ENCODE measurements at regions not wholly inside any gene's neighbourhood (a gene's known extent, or its start where the extent isn't known, plus 50 kb on each side); places are given as distances from the start of the nearest gene placed in this dataset.
"Not testable (repeated sequence)": the region's sequence is repeated elsewhere in the genome, so short reads cannot be mapped to it uniquely, and the experiment has no call there.

DNA sequence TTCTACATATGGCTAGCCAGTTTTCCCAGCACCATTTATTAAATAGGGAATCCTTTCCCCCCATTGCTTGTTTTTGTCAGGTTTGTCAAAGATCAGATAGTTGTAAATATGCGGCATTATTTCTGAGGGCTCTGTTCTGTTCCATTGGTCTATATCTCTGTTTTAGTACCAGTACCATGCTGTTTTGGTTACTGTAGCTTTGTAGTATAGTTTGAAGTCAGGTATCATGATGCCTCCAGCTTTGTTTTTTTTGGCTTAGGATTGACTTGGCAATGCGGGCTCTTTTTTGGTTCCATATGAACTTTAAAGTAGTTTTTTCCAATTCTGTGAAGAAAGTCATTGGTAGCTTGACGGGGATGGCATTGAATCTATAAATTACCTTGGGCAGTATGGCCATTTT, 60.0 kb upstream of the GPC3 start:
- H3K4me1 ChIP-seq (ENCODE audit: insufficient read depth, low read length); H3K9me3 ChIP-seq (ENCODE audit: control insufficient read depth, insufficient read depth, low read length); H3K36me3 ChIP-seq (ENCODE audit: insufficient read depth, low read length); H3K9ac ChIP-seq (ENCODE audit: low read depth, low read length): not testable (repeated sequence)

DNA sequence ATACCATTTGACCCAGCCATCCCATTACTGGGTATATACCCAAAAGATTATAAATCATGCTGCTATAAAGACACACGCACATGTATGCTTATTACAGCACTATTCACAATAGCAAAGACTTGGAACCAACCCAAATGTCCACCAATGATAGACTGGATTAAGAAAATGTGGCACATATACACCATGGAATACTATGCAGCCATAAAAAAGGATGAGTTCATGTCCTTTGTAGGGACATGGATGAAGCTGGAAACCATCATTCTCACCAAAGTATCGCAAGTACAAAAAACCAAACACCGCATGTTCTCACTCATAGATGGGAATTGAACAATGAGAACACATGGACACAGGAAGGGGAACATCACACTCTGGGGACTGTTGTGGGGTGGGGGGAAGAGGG, 81.7 kb upstream of the GPC3 start:
- not testable (repeated sequence) for H3K9ac ChIP-seq (ENCODE audit: low read depth, low read length); H3K4me1 ChIP-seq (ENCODE audit: insufficient read depth, low read length); H3K36me3 ChIP-seq (ENCODE audit: insufficient read depth, low read length); H3K9me3 ChIP-seq (ENCODE audit: control insufficient read depth, insufficient read depth, low read length)

DNA sequence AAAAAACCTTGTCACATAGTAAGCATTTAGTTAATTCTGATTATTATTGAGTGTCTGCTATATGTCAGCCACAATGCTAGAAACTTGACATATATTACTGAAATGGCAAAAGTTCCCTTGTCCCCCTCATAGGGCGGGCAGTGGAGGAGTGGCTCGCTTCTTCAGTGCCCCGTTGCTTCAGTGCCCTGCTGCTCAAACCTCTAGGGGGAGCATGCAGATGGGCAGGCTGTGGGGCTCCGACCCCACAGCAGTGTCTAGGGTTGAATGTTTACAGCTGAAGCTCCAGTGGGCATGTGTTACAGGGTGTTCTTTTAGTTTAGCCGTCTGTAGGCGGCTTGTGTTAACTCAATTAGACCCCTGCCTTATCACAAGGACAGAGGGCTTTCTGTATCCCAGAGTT, 86.5 kb upstream of the GPC3 start:
- not testable (repeated sequence) for H3K36me3 ChIP-seq (ENCODE audit: insufficient read depth, low read length); H3K9ac ChIP-seq (ENCODE audit: low read depth, low read length); H3K9me3 ChIP-seq (ENCODE audit: control insufficient read depth, insufficient read depth, low read length); H3K4me1 ChIP-seq (ENCODE audit: insufficient read depth, low read length)

DNA sequence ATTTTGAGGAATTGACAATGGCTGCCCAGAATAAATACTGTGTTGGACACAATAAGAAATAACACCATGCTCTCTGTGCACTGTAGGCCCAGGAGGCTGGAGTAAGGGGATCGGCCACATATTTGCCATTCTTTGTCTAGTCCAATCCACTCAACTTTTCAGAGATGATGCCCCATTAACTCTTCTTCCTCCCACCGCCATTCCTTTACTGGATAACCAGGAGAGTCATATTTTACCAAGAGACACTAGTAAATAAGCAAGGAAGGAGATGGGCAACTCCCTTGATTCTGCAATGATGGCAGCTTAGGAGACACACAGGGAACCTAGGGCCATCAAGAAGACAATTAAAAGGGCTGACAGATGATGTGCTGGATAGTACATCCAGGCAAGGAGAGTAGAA, 87.9 kb upstream of the GPC3 start:
- Histone ChIP-seq H3K9me3 (ENCODE audit: control insufficient read depth, insufficient read depth, low read length) (no peaks in the 10 kb centered on the region), H3K9ac (ENCODE audit: low read depth, low read length) (no peak overlapping the region), H3K4me1 (ENCODE audit: insufficient read depth, low read length) (no peaks in the 10 kb centered on the region), H3K36me3 (ENCODE audit: insufficient read depth, low read length) (no peaks in the 10 kb centered on the region)

DNA sequence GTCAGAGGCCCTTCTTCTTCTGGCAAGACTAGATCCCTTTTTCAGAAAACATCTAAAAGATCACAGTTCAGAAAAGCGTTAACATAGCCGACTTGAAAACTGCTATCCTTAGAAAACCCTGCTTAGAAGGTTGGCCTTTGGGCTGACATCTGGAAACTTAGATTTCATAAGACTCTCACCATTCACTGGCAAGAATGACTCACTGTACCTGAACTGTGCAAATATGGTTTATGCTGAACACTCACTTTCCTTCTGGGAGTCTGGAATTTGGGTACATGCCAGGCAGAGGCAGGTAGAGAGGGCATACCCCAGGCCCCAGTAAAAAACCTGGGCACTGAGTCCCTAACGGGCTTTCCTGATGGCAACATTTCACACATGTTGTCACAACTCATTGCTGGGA, 88.8 kb upstream of the GPC3 start:
- Histone ChIP-seq H3K9ac (ENCODE audit: low read depth, low read length) (no peak overlapping the region), H3K4me1 (ENCODE audit: insufficient read depth, low read length) (no peaks in the 10 kb centered on the region), H3K36me3 (ENCODE audit: insufficient read depth, low read length) (no peaks in the 10 kb centered on the region), H3K9me3 (ENCODE audit: control insufficient read depth, insufficient read depth, low read length) (no peaks in the 10 kb centered on the region)

DNA sequence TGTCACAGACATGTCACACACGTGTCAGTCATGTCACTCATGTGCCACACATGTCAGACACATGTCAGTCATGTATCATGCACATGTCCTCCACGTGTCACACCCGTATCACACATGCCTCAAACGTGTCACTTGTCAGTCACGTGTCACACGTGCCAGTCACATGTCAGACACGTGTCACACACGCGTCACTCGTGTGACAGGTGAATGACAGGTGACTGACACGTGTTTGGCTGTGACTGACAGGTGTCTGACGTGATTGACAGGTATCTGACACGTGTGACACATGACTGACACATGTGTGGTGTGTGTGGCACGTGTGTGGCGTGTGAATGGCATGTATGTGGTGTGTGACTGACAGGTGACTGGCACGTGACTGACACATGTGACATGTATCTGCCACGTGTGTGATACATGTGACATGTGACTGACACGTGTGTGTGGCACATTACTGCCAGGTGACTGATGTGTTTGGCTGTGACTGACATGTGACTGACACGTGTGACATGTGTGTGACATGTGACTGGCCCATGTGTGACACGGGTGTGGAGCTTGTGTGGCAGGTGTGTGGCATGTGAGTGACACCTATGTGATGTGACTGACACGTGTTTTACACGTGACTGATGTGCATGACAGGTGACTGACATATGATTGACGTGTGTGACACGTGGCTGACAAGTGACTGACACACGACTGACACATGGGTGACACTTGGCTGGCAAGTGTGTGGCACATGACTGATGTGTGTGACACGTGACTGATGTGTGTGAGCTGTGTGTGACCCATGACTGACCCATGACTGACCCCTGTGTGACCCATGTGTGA, 90.7 kb upstream of the GPC3 start:
- Histone ChIP-seq H3K9ac (ENCODE audit: low read depth, low read length) (no peak overlapping the region), H3K36me3 (ENCODE audit: insufficient read depth, low read length) (no peaks in the 10 kb centered on the region), H3K4me1 (ENCODE audit: insufficient read depth, low read length) (no peaks in the 10 kb centered on the region), H3K9me3 (ENCODE audit: control insufficient read depth, insufficient read depth, low read length) (peaks cover 4% of the 10 kb centered on the region; the same call in 1 of the 2 replicates)

DNA sequence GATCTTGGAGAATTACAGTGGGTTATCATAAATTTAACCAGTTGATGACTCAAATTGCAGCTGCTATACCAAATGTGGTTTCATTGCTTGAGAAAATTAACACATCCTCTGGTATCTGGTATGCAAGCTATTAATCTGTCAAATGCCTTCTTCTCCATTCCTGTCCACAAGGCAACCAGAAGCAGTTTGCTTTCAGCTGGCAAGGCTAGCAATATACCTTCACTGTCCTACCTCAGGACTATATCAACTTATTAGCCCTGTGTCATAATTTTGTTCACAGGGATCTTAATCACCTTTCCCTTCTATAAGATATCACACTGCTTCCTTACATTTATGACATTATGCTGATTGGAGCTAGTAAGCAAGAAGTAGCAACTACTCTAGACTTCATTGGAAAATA, 110.0 kb upstream of the GPC3 start:
- H3K9me3 ChIP-seq (ENCODE audit: control insufficient read depth, insufficient read depth, low read length), result no peaks in the 10 kb centered on the region; the same call in 1 of the 2 replicates
- no peaks in the 10 kb centered on the region for H3K4me1 ChIP-seq (ENCODE audit: insufficient read depth, low read length)

DNA sequence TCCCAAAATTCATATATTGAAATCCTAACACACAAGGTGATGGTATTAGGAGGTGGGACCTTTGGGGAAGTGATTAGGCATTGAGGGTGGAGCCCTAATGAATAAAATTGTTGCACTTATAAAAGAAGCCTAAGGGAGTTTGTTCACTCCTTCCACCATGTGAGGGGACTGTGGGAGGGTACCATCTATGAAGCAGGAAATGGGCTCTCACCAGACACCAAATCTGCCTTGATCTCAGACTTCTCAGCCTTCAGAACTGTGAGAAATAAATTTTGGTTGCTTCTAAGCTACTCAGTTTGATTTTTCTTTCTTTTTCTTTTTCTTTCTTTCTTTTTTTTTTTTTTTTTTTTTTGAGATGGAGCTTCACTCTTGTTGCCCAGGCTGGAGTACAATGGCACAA, 116.2 kb upstream of the GPC3 start:
- Histone ChIP-seq H3K36me3 (ENCODE audit: insufficient read depth, low read length) (no peaks in the 10 kb centered on the region), H3K9ac (ENCODE audit: low read depth, low read length) (no peak overlapping the region), H3K4me1 (ENCODE audit: insufficient read depth, low read length) (no peaks in the 10 kb centered on the region), H3K9me3 (ENCODE audit: control insufficient read depth, insufficient read depth, low read length) (no peaks in the 10 kb centered on the region; the same call in 1 of the 2 replicates)

More for the DNA sequence above, 110.0 kb upstream of the GPC3 start:
- Histone ChIP-seq H3K36me3 (ENCODE audit: insufficient read depth, low read length) (no peaks in the 10 kb centered on the region), H3K9ac (ENCODE audit: low read depth, low read length) (no peak overlapping the region)

DNA sequence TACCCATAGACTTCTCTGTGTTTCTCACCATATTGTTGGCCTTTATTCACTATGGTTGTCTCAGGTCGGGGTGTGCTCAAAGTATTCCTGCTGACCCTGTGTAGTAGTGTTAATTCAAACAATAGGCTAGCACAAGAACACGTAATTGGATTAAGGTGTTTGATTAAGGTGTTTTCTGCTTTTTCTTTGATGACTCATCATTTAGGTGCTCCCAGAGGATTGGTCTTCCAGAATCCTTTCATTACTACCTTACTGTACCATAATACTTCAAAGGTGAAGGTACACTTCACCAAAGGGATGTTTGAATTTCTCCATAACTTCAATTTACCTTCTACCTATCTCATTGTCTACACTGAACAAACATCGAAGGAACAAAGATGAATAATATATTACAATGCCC, 121.7 kb upstream of the CCDC160 start:
- no peaks in the 10 kb centered on the region for H3K4me1 ChIP-seq (ENCODE audit: insufficient read depth, low read length)
- no peak overlapping the region for H3K9ac ChIP-seq (ENCODE audit: low read depth, low read length)
- H3K36me3 ChIP-seq (ENCODE audit: insufficient read depth, low read length), result no peaks in the 10 kb centered on the region
- H3K9me3 ChIP-seq (ENCODE audit: control insufficient read depth, insufficient read depth, low read length), result no peaks in the 10 kb centered on the region

DNA sequence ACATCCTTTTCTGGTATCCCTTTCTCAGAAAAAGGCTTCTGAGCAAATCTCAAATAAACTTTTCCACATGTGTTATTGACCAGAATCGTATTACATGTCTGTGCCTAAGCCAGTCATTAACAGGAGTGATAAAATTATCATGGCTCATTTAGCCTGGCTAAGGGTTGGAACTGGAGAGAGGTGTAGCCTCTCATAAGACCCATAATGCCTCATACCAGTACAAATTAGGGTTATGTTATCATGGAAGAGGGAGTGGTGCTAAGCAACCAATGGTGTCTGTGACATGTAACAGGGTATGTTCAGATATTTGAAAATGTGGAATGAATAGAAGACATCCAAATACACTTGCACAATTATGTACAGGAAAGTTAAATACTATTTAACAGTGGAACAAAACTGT, 99.6 kb upstream of the CCDC160 start:
- Histone ChIP-seq H3K36me3 (ENCODE audit: insufficient read depth, low read length) (no peaks in the 10 kb centered on the region), H3K9me3 (ENCODE audit: control insufficient read depth, insufficient read depth, low read length) (no peaks in the 10 kb centered on the region), H3K4me1 (ENCODE audit: insufficient read depth, low read length) (no peaks in the 10 kb centered on the region), H3K9ac (ENCODE audit: low read depth, low read length) (no peak overlapping the region)

DNA sequence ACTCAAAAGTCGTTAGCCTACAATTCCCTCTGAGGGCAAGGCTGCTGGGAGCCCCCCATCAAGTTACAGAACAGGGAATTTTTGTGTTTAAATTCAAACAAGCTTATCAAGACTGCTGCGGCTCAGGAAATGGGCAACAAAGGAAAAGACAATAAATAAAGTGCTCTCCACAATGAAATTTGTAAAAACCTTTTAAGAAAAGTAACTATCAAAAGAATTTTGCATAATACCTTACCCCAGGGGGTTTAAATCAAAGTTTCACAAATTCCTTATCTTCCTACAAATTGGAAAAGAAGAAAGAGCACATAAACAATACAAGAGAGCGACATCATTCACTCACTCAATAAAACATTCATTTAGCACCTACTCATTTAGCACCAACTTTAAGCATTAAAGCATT, 97.9 kb upstream of the CCDC160 start:
- no peak overlapping the region for H3K9ac ChIP-seq (ENCODE audit: low read depth, low read length)
- no peaks in the 10 kb centered on the region for H3K36me3 ChIP-seq (ENCODE audit: insufficient read depth, low read length)
- no peaks in the 10 kb centered on the region for H3K9me3 ChIP-seq (ENCODE audit: control insufficient read depth, insufficient read depth, low read length)
- no peaks in the 10 kb centered on the region for H3K4me1 ChIP-seq (ENCODE audit: insufficient read depth, low read length)

DNA sequence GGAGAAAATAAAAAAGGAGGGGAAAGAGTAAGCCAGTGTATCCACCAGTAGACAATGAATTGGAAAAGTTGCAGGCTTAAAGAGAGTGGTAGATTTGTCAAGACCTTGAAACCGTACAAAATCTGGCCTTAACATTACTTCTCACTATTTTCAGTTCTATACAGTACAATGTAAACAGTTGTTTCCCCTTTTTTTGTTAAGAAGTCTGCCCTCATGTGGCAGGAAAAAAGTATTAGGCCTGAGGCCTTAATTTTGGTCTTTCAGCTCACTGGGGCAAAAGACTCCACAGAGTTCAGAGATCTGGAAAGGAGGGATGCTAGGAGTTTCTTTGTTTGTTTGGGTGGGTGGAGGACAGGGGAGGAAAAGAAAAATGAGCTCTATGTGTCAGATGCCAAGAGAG, 92.8 kb upstream of the CCDC160 start:
- no peaks in the 10 kb centered on the region for H3K4me1 ChIP-seq (ENCODE audit: insufficient read depth, low read length)
- no peaks in the 10 kb centered on the region for H3K36me3 ChIP-seq (ENCODE audit: insufficient read depth, low read length)
- H3K9me3 ChIP-seq (ENCODE audit: control insufficient read depth, insufficient read depth, low read length), result no peaks in the 10 kb centered on the region
- no peak overlapping the region for H3K9ac ChIP-seq (ENCODE audit: low read depth, low read length)

DNA sequence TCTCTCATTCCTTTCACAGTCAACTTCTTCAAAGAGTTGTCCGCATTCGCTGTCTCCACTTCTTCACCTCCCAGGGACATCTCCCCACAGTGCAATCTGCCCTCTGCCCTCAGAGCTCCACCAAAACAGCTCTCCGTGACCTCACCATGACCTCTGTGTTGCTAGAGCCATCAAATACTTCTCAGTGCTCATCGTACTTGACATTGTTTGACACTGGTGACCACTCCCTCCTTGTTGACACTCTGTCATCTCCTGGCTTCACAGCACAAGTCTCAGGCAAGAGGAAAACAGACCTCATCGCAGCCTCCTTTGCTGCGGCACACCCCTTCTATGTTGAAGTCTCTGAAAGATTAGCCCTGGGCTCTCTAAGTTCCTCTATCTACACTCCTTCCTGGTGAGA, 90.5 kb upstream of the CCDC160 start:
- Histone ChIP-seq H3K4me1 (ENCODE audit: insufficient read depth, low read length) (no peaks in the 10 kb centered on the region), H3K9me3 (ENCODE audit: control insufficient read depth, insufficient read depth, low read length) (no peaks in the 10 kb centered on the region), H3K36me3 (ENCODE audit: insufficient read depth, low read length) (no peaks in the 10 kb centered on the region), H3K9ac (ENCODE audit: low read depth, low read length) (no peak overlapping the region)

DNA sequence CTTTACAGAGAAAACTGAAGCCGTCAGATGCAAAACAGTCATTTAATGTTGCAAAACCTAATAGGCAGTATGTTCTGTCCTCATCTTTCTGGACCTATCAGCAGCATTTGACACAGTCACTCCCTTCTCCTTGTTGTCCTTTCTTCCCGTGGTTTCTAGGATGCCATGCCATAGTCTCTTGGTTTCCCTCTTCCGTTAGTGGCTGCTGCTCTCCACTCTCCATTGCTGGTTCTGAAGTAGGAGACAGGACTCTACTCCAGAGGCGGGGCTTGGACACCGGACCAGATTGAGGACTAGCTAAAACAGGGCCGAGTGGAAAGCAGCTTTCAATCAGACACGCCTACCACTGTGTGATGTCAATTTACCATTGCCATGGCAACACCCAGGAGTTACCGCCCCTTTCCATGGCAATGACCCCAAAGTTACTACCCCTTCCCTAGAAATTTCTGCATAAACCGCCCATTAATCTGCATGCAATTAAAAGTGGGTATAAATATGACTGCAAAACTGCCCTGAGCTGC, 88.8 kb upstream of the CCDC160 start:
- no peak overlapping the region for H3K9ac ChIP-seq (ENCODE audit: low read depth, low read length)
- no peaks in the 10 kb centered on the region for H3K9me3 ChIP-seq (ENCODE audit: control insufficient read depth, insufficient read depth, low read length)

DNA sequence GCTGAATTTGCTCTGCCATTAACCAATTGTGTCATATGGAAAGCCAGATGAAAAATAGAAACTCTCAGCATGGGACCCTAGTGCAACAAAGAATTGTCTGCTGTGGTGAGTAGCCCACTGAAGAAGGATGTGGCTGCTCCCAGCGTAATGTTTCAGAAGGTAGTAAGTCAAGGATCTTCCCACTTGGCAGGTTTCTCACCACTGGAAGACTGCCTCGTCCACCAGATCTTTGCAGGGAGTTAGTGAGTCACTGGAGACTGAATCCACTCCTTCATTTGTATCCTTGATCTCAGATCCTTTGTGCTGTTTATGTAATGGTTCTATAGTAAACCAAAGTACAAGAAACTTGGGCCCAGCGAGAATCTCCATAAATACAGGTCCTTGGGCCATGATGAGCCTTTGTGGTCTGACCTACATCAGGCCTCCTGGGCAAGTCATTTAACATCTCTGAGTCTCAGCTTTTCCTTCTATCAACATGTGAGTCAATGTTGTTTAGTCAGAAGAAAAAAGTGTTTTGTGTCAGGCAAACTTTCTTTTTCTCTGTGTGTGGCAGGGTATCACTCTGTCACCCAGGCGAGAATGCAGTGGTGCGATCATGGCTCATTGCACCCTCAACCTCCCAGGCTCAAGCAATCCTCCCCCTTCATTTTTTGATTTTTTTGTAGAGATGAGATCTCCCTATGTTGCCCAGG, 78.0 kb upstream of the CCDC160 start:
- Histone ChIP-seq H3K4me1 (ENCODE audit: insufficient read depth, low read length) (no peaks in the 10 kb centered on the region), H3K9ac (ENCODE audit: low read depth, low read length) (no peak overlapping the region), H3K36me3 (ENCODE audit: insufficient read depth, low read length) (no peaks in the 10 kb centered on the region), H3K9me3 (ENCODE audit: control insufficient read depth, insufficient read depth, low read length) (no peaks in the 10 kb centered on the region)

More for the DNA sequence above, 88.8 kb upstream of the CCDC160 start:
- H3K4me1 ChIP-seq (ENCODE audit: insufficient read depth, low read length), result no peaks in the 10 kb centered on the region
- H3K36me3 ChIP-seq (ENCODE audit: insufficient read depth, low read length), result no peaks in the 10 kb centered on the region

All from ES-I3 (cell line).